Pancreas (tissue), 10 donors: ENCODE measurements at regions not wholly inside any gene's neighbourhood (a gene's known extent, or its start where the extent isn't known, plus 50 kb on each side); places are given as distances from the start of the nearest gene placed in this dataset.

Source experiments
- ATAC-seq, 4 donors: fragments of 200-7000 bp; cut with Tn5 transposase; one replicate each; pipeline versions ENCODE4 v1.8.0 to v1.9.1; 2020; ENCODE audit warnings: mild to moderate bottlenecking in 4 of 4, moderate library complexity in 4 of 4
- DNase-seq, 6 donors: peaks; one replicate each; pipeline ENCODE4 v3.0.0-alpha.2; 2020
- FAIRE-seq: peaks from 2 replicates; lab custom pipeline; 2012; peaks lifted over from hg19 to GRCh38; lab: Jason Lieb, UNC
- H3K27ac ChIP-seq, 4 donors: fragments of 200-600 bp; sonication (generic); 1 replicate in 3 of 4; 2 replicates in 1 of 4; pipeline versions ENCODE4 v1.5.0 to v1.8.0; 2020
- H3K27me3 ChIP-seq, 4 donors: fragments of 200-600 bp; one replicate each; pipeline ENCODE4 v1.8.0; 2021
- H3K36me3 ChIP-seq, 3 donors: fragments of 200-600 bp; sonication (generic) in 1 of 3; one replicate each; pipeline versions ENCODE4 v1.5.0 to v1.8.0; 2020 to 2021
- H3K4me1 ChIP-seq, 3 donors: fragments of 200-600 bp; one replicate each; pipeline ENCODE4 v1.8.0; 2021
- H3K4me3 ChIP-seq, 4 donors: fragments of 200-600 bp; sonication (generic) in 2 of 4; one replicate each; pipeline versions ENCODE4 v1.5.0 to v1.8.0; 2020 to 2021
- H3K9me3 ChIP-seq, 4 donors: fragments of 200-600 bp; one replicate each; pipeline ENCODE4 v1.8.0; 2021
- whole genome bisulfite sequencing, 2 donors: extraction: QIAGEN DNeasy Blood & Tissue Kit; methylation state at CpG; one replicate each; pipeline ENCODE4 v1.1.7; 2013; 5-methylcytosine and 5-hydroxymethylcytosine counted together
- intact Hi-C, 3 donors: fragments of 100-400 bp; cut with DNase I; formaldehyde crosslinking; loops; one replicate each; pipeline versions ENCODE4 v1.11.1 to v1.14.2; 2022
- TF ChIP-seq, protein P1 (sequence below), 4 donors: fragments of 200-600 bp; sonication (generic) in 3 of 4; IDR thresholded peaks; one replicate each; pipeline versions ENCODE4 v1.5.0 to v1.8.0; 2021; ENCODE audit warnings: antibody characterized with exemption in 4 of 4
- donor health status: healthy with polysubstance abuse.
- donor health status: DM: no; HTN: no; CAD: no; lungs with moderate emphysema.
- donor health status: DM: no; HTN: no; CAD: no.
- donor health status: control.
- donor health status: control.
- donor health status: Bipolar disorder and iron deficiency.
- donor health status: DM: yes; HTN: yes; CAD: no.
- donor health status: DM: no; HTN: no; CAD: no.
- donor health status: DM: no; HTN: no; CAD: no.
- donor health status: DM: yes; HTN: yes; CAD: no.

DNA sequence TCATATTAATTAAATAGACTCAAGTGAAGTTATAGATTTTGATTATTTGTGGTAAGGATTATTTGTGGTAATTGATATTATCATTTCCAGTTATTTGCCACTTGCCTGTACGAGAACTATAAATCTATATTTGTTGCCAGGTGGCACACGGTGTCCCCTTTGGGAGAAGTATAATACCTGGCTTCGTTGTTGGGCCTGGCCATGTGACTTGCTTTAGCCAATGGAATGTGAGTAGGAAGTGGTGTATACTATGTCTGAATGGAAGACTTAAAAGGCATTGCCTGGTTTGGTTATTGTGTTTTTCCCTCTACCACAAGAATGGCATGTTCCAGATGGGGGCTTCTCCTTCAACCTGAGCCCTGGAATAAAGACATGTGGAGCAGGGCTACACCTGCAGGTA, 228.1 kb downstream of the CDC5L start:
- no peak overlapping the region for H3K4me3 ChIP-seq
- no peaks in the 10 kb centered on the region for H3K36me3 ChIP-seq
- H3K9me3 ChIP-seq, result no peaks in the 10 kb centered on the region
- no peaks in the 10 kb centered on the region for H3K4me1 ChIP-seq
- intact Hi-C loops, result no loop called here
- TF ChIP-seq, protein P1, sequence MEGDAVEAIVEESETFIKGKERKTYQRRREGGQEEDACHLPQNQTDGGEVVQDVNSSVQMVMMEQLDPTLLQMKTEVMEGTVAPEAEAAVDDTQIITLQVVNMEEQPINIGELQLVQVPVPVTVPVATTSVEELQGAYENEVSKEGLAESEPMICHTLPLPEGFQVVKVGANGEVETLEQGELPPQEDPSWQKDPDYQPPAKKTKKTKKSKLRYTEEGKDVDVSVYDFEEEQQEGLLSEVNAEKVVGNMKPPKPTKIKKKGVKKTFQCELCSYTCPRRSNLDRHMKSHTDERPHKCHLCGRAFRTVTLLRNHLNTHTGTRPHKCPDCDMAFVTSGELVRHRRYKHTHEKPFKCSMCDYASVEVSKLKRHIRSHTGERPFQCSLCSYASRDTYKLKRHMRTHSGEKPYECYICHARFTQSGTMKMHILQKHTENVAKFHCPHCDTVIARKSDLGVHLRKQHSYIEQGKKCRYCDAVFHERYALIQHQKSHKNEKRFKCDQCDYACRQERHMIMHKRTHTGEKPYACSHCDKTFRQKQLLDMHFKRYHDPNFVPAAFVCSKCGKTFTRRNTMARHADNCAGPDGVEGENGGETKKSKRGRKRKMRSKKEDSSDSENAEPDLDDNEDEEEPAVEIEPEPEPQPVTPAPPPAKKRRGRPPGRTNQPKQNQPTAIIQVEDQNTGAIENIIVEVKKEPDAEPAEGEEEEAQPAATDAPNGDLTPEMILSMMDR (IDR thresholded peaks at IDR 0.05), result no peak
- FAIRE-seq (no peak), ATAC-seq (no peak), DNase-seq (no peak)
- WGBS, 2 donors, result 51 to 56% methylated on average over 3 of the region's 3 CpGs
- no peaks in the 10 kb centered on the region for H3K27me3 ChIP-seq
- H3K27ac ChIP-seq, result no peak overlapping the region

DNA sequence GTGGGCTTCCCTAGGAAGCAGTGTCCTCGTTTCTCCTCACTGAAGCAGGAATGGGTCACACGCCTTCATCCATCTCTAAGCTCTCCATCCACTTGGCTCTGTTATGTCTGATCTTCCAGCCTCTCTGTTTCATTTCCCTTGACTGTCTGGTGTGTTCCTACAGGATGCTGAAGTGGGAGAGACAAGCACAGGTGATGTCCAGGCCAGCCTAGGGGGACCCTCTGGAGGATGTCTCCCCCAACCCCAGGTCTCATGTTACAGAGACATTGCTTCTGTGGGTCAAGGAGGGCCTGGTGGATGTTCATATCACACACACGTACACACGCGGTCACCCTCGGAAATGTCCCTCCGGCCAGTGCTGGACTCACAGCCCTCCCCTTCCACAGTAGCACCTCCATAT, 229.9 kb downstream of the CDC5L start:
- 76 to 82% methylated on average over 7 of the region's 7 CpGs for WGBS, 2 donors
- TF ChIP-seq, protein P1 (IDR thresholded peaks at IDR 0.05), result no peak
- Histone ChIP-seq H3K9me3 (no peaks in the 10 kb centered on the region), H3K36me3 (no peaks in the 10 kb centered on the region), H3K27me3 (no peaks in the 10 kb centered on the region), H3K4me3 (no peak overlapping the region), H3K4me1 (no peaks in the 10 kb centered on the region), H3K27ac (no peak overlapping the region)
- ATAC-seq (no peak), FAIRE-seq (no peak), DNase-seq (no peak)
- intact Hi-C loops, result no loop called here

DNA sequence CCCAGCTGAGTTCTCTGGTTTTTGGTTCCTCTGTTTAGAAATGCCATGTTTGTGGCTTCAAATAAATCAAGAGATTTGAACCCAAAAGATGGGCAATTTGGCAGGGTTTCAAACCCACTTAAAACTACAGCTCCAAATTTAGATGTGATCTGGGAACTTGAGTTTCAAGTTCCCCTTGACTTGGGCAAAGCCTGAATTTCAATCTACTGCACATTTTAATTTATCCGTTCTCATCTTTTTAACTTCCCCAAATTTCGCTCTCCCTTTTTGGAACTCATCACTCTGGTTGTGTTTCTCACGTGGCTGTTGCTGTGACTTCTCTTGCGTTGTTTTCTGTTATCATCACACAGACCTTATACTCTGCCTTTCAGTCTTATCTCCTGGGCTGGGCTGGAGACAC, 230.9 kb downstream of the CDC5L start:
- H3K9me3 ChIP-seq, result no peaks in the 10 kb centered on the region
- TF ChIP-seq, protein P1 (IDR thresholded peaks at IDR 0.05), result no peak
- no peaks in the 10 kb centered on the region for H3K4me1 ChIP-seq
- no peak overlapping the region for H3K27ac ChIP-seq
- no peak for FAIRE-seq
- DNase-seq, result no peak
- no peaks in the 10 kb centered on the region for H3K27me3 ChIP-seq
- WGBS, 2 donors, result 65 to 74% methylated on average over 4 of the region's 4 CpGs
- no peaks in the 10 kb centered on the region for H3K36me3 ChIP-seq
- ATAC-seq, result peak in 1 of 4 donors; percentile 35
- H3K4me3 ChIP-seq, result no peak overlapping the region
- intact Hi-C loops, result no loop called here

DNA sequence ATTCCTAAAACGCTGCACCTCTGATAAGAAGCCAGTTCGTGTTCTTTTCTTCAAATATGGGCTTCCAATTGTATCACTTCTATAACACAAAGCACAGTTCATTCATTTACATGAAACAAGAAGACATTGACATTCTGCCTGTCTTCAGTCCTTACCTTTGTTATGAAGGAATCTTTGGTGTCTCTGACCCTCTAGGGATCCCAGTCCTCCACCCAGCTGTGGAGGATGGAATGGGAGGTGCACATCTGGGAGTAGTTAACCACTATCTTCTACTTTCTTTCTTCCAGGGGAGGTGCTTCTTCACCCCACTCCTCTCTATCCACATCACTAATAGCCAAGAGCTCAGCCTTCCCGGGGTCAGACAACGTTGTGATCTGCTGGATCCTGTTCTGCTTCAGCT, 233.4 kb downstream of the CDC5L start:
- TF ChIP-seq, protein P1 (IDR thresholded peaks at IDR 0.05), result no peak
- Histone ChIP-seq H3K4me3 (no peak overlapping the region), H3K36me3 (no peaks in the 10 kb centered on the region), H3K27me3 (no peaks in the 10 kb centered on the region), H3K9me3 (no peaks in the 10 kb centered on the region), H3K27ac (no peak overlapping the region), H3K4me1 (no peaks in the 10 kb centered on the region)
- FAIRE-seq (no peak), DNase-seq (no peak), ATAC-seq (no peak)
- 62 to 70% methylated on average over 4 of the region's 4 CpGs for WGBS, 2 donors
- intact Hi-C loops, result no loop called here

DNA sequence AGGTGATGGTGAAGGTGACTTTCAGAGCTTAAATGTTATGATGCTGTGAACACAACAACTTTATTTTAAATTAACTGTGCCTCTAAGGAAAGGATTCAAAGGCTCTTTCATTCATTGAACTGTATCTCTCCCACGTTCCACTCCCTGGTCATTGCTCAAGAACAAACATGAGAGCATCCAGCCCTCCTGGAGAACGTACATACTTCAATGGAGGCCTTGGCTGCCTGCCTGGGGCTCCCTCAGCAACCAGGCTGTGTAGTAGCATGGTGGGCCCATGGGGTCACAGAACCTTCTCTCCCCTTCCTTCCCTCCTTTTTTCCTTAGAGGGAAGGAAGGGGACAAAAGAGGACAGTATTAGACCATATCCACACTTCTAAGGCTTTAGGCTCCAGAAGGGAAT, 234.3 kb downstream of the CDC5L start:
- intact Hi-C loops, result no loop called here
- DNase-seq, result no peak
- FAIRE-seq, result no peak
- Histone ChIP-seq H3K4me1 (no peaks in the 10 kb centered on the region), H3K27me3 (no peaks in the 10 kb centered on the region), H3K4me3 (no peak overlapping the region), H3K27ac (no peak overlapping the region), H3K36me3 (no peaks in the 10 kb centered on the region), H3K9me3 (no peaks in the 10 kb centered on the region)
- WGBS, 2 donors, result 25 to 43% methylated on average over 2 of the region's 2 CpGs
- TF ChIP-seq, protein P1 (IDR thresholded peaks at IDR 0.05), result no peak
- ATAC-seq, result no peak
